ENCODE measurements at regions not wholly inside any gene's neighbourhood (a gene's known extent, or its start where the extent isn't known, plus 50 kb on each side); places are given as distances from the start of the nearest gene placed in this dataset.

GRCh38 chr10:2079603-2080078 lies 342.3 kb upstream of the ADARB2 start:
- no peak for DNase-seq
- Histone ChIP-seq H3K9me3 (no peaks in the 10 kb centered on the region), H3K36me3 (no peaks in the 10 kb centered on the region), H3K4me1 (no peaks in the 10 kb centered on the region), H3K27me3 (no peaks in the 10 kb centered on the region), H3K27ac (no peak overlapping the region), H3K4me3 (no peak overlapping the region)
- intact Hi-C loops (cut with DNase I; ENCODE audit: low total_unique reads) = no loop called here
- no peak for TF ChIP-seq CTCF (IDR thresholded peaks at IDR 0.05)

GRCh38 chr10:2077231-2077630 lies 339.9 kb upstream of the ADARB2 start:
- H3K4me1 ChIP-seq = no peaks in the 10 kb centered on the region
- no peaks in the 10 kb centered on the region for H3K9me3 ChIP-seq
- DNase-seq = no peak
- H3K36me3 ChIP-seq = no peaks in the 10 kb centered on the region
- no peak overlapping the region for H3K4me3 ChIP-seq
- intact Hi-C loops (cut with DNase I; ENCODE audit: low total_unique reads) = no loop called here
- H3K27me3 ChIP-seq = no peaks in the 10 kb centered on the region
- no peak for TF ChIP-seq CTCF (IDR thresholded peaks at IDR 0.05)
- no peak overlapping the region for H3K27ac ChIP-seq

- intact Hi-C loops (cut with DNase I; ENCODE audit: low total_unique reads) = no loop called here
- no peaks in the 10 kb centered on the region for H3K4me1 ChIP-seq
- DNase-seq = no peak
- no peaks in the 10 kb centered on the region for H3K27me3 ChIP-seq
- H3K36me3 ChIP-seq = no peaks in the 10 kb centered on the region
- no peak for TF ChIP-seq CTCF (IDR thresholded peaks at IDR 0.05)
- no peaks in the 10 kb centered on the region for H3K9me3 ChIP-seq
- no peak overlapping the region for H3K27ac ChIP-seq
- no peak overlapping the region for H3K4me3 ChIP-seq
Measured at GRCh38 chr10:2076528-2076927, 339.2 kb upstream of the ADARB2 start.

- Histone ChIP-seq H3K27ac (no peak overlapping the region), H3K36me3 (no peaks in the 10 kb centered on the region), H3K9me3 (no peaks in the 10 kb centered on the region), H3K4me3 (no peak overlapping the region), H3K27me3 (no peaks in the 10 kb centered on the region), H3K4me1 (no peaks in the 10 kb centered on the region)
- TF ChIP-seq CTCF (IDR thresholded peaks at IDR 0.05) = no peak
- no peak for DNase-seq
- intact Hi-C loops (cut with DNase I; ENCODE audit: low total_unique reads) = no loop called here
Measured at GRCh38 chr10:2067015-2067414, 329.7 kb upstream of the ADARB2 start.

GRCh38 chr10:2054728-2055127 lies 317.4 kb upstream of the ADARB2 start:
- Histone ChIP-seq H3K9me3 (no peaks in the 10 kb centered on the region), H3K4me1 (no peaks in the 10 kb centered on the region), H3K27me3 (peaks cover 0 to 2% of the 10 kb centered on the region in 2 donors), H3K36me3 (no peaks in the 10 kb centered on the region), H3K27ac (no peak overlapping the region), H3K4me3 (no peak overlapping the region)
- intact Hi-C loops (cut with DNase I; ENCODE audit: low total_unique reads) = no loop called here
- DNase-seq = no peak
- no peak for TF ChIP-seq CTCF (IDR thresholded peaks at IDR 0.05)

GRCh38 chr10:2053805-2054204 lies 316.5 kb upstream of the ADARB2 start:
- intact Hi-C loops (cut with DNase I; ENCODE audit: low total_unique reads) = no loop called here
- Histone ChIP-seq H3K4me3 (no peak overlapping the region), H3K9me3 (no peaks in the 10 kb centered on the region), H3K4me1 (no peaks in the 10 kb centered on the region), H3K36me3 (no peaks in the 10 kb centered on the region), H3K27me3 (peaks cover 0 to 2% of the 10 kb centered on the region in 2 donors), H3K27ac (no peak overlapping the region)
- TF ChIP-seq CTCF (IDR thresholded peaks at IDR 0.05) = no peak
- no peak for DNase-seq

Data from tibial artery (tissue), 4 donors.